Neural progenitor cell (in vitro differentiated cells): ENCODE measurements at regions not wholly inside any gene's neighbourhood (a gene's known extent, or its start where the extent isn't known, plus 50 kb on each side); places are given as distances from the start of the nearest gene placed in this dataset.
"Not testable (repeated sequence)": the region's sequence is repeated elsewhere in the genome, so short reads cannot be mapped to it uniquely, and the experiment has no call there.

ENCODE experiments used
- DNase-seq: peaks from one replicate; pipeline ENCODE4 v3.0.0-alpha.2; 2016; ENCODE audit warnings: low spot score
- H2AFZ ChIP-seq: fragments of 200-600 bp; sonication (generic); replicated peaks from 2 replicates; pipeline ENCODE4 v1.6.1; 2016; ENCODE audit warnings: antibody characterized with exemption
- H3F3A ChIP-seq: fragments of 200-600 bp; sonication (generic); 2 replicates; pipeline ENCODE4 v1.6.1; 2016; ENCODE audit warnings: antibody characterized with exemption, low read depth
- H3K27ac ChIP-seq: fragments of 200-600 bp; sonication (generic); 2 replicates; pipeline ENCODE4 v1.5.1; 2016; ENCODE audit warnings: mild to moderate bottlenecking
- H3K27me3 ChIP-seq: fragments of 200-600 bp; sonication (generic); 2 replicates; pipeline ENCODE4 v1.6.1; 2016; ENCODE audit warnings: mild to moderate bottlenecking, moderate library complexity
- H3K36me3 ChIP-seq: fragments of 200-600 bp; sonication (generic); 2 replicates; pipeline ENCODE4 v1.5.1; 2016
- H3K4me1 ChIP-seq: fragments of 200-600 bp; sonication (generic); 2 replicates; pipeline ENCODE4 v1.6.1; 2016; ENCODE audit warnings: mixed run types
- H3K4me2 ChIP-seq: fragments of 200-600 bp; sonication (generic); 2 replicates; pipeline ENCODE4 v1.6.1; 2016
- H3K4me3 ChIP-seq: fragments of 200-600 bp; sonication (generic); 2 replicates; pipeline ENCODE4 v1.5.1; 2016
- H3K79me2 ChIP-seq: fragments of 200-600 bp; sonication (generic); 2 replicates; pipeline ENCODE4 v1.6.1; 2016; ENCODE audit warnings: low read depth
- H3K9ac ChIP-seq: fragments of 200-600 bp; sonication (generic); 2 replicates; pipeline ENCODE4 v1.6.1; 2016
- H3K9me3 ChIP-seq: fragments of 200-600 bp; sonication (generic); 2 replicates; pipeline ENCODE4 v1.5.1; 2016; ENCODE audit warnings: low read depth
- H4K20me1 ChIP-seq: fragments of 200-600 bp; sonication (generic); 2 replicates; pipeline ENCODE4 v1.6.1; 2016; ENCODE audit warnings: low read depth
- H3K27ac Mint-ChIP-seq: 3 replicates; pipeline ENCODE4 v1.8.0; 2021; ENCODE audit warnings: mixed read lengths
- H3K27me3 Mint-ChIP-seq: 2 replicates; pipeline ENCODE4 v1.8.0; 2022; ENCODE audit warnings: low read depth, mild to moderate bottlenecking, inconsistent platforms, moderate library complexity, mixed read lengths; ENCODE audit not compliant: insufficient read depth
- H3K36me3 Mint-ChIP-seq: 3 replicates; pipeline ENCODE4 v1.8.0; 2021; ENCODE audit warnings: mixed read lengths
- H3K4me1 Mint-ChIP-seq: 3 replicates; pipeline ENCODE4 v1.8.0; 2021; ENCODE audit warnings: mixed read lengths
- H3K4me3 Mint-ChIP-seq: 3 replicates; pipeline ENCODE4 v1.8.0; 2021; ENCODE audit warnings: mild to moderate bottlenecking, moderate library complexity, mixed read lengths
- H3K9me3 Mint-ChIP-seq: 3 replicates; pipeline ENCODE4 v1.8.0; 2020; ENCODE audit warnings: mixed read lengths
- CTCF ChIP-seq: fragments of 200-600 bp; sonication (generic); IDR thresholded peaks from 2 replicates; pipeline ENCODE4 v1.5.1; 2017; ENCODE audit warnings: antibody characterized with exemption, mild to moderate bottlenecking
- EZH2 ChIP-seq: fragments of 200-600 bp; sonication (generic); IDR thresholded peaks from 2 replicates; pipeline ENCODE4 v1.6.1; 2017; ENCODE audit warnings: antibody characterized with exemption, mild to moderate bottlenecking, moderate library complexity
- EZH2phosphoT487 ChIP-seq: fragments of 200-600 bp; sonication (generic); IDR thresholded peaks from 2 replicates; pipeline ENCODE4 v1.6.1; 2017; ENCODE audit warnings: antibody characterized with exemption

GRCh38 chr6:92644104-92644791, 775.1 kb downstream of the EPHA7 start:
- not testable (repeated sequence) for H3K4me1 Mint-ChIP-seq, H3K9me3 ChIP-seq, H3F3A ChIP-seq, H3K27ac ChIP-seq, H3K4me3 Mint-ChIP-seq, H3K9me3 Mint-ChIP-seq, H3K27ac Mint-ChIP-seq, H3K27me3 ChIP-seq, H3K79me2 ChIP-seq, H3K4me2 ChIP-seq, H3K4me3 ChIP-seq, H3K27me3 Mint-ChIP-seq, H3K4me1 ChIP-seq, H3K36me3 ChIP-seq, H3K9ac ChIP-seq, H4K20me1 ChIP-seq, H3K36me3 Mint-ChIP-seq
- H2AFZ ChIP-seq, result peak overlapping the region; percentile 76
- peak; percentile 72 for DNase-seq
- peak; percentile 66 for TF ChIP-seq CTCF

- Histone ChIP-seq H3K27me3 (no peaks in the 10 kb centered on the region), H3F3A (no peaks in the 10 kb centered on the region), H3K4me3 (no peak overlapping the region), H3K79me2 (no peaks in the 10 kb centered on the region), H3K9me3 (no peaks in the 10 kb centered on the region), H3K4me2 (no peak overlapping the region), H4K20me1 (no peaks in the 10 kb centered on the region), H3K9ac (no peak overlapping the region), H3K27ac (no peak overlapping the region), H3K4me1 (no peaks in the 10 kb centered on the region), H3K36me3 (no peaks in the 10 kb centered on the region), H2AFZ (no peak overlapping the region)
- DNase-seq, result no peak
- no peaks in the 10 kb centered on the region for H3K27me3 Mint-ChIP-seq
- H3K4me1 Mint-ChIP-seq, result no peaks in the 10 kb centered on the region
- H3K9me3 Mint-ChIP-seq, result no peaks in the 10 kb centered on the region
- no peak overlapping the region for H3K4me3 Mint-ChIP-seq
- H3K27ac Mint-ChIP-seq, result no peak overlapping the region
- no peak for TF ChIP-seq EZH2phosphoT487
- H3K36me3 Mint-ChIP-seq, result no peaks in the 10 kb centered on the region
These were observed 783.7 kb downstream of the EPHA7 start for GRCh38 chr6:92635553-92636153.

GRCh38 chr6:92634561-92634960, 784.8 kb downstream of the EPHA7 start:
- Histone ChIP-seq H4K20me1 (no peaks in the 10 kb centered on the region), H3K9ac (no peak overlapping the region), H3F3A (no peaks in the 10 kb centered on the region), H3K27me3 (no peaks in the 10 kb centered on the region), H3K4me2 (no peak overlapping the region), H3K36me3 (no peaks in the 10 kb centered on the region), H3K27ac (no peak overlapping the region), H3K79me2 (no peaks in the 10 kb centered on the region), H2AFZ (no peak overlapping the region), H3K4me3 (no peak overlapping the region), H3K4me1 (no peaks in the 10 kb centered on the region), H3K9me3 (no peaks in the 10 kb centered on the region)
- Mint-ChIP-seq H3K27me3 (no peaks in the 10 kb centered on the region), H3K9me3 (no peaks in the 10 kb centered on the region), H3K27ac (no peak overlapping the region), H3K36me3 (no peaks in the 10 kb centered on the region), H3K4me1 (no peaks in the 10 kb centered on the region), H3K4me3 (no peak overlapping the region)
- DNase-seq, result no peak
- no peak for TF ChIP-seq CTCF
- TF ChIP-seq EZH2, result no peak
- TF ChIP-seq EZH2phosphoT487, result no peak

- Histone ChIP-seq H4K20me1 (no peaks in the 10 kb centered on the region), H3K9ac (no peak overlapping the region), H3K79me2 (no peaks in the 10 kb centered on the region), H3K4me1 (no peaks in the 10 kb centered on the region), H3K4me2 (no peak overlapping the region), H3K27ac (no peak overlapping the region), H2AFZ (no peak overlapping the region), H3K27me3 (no peaks in the 10 kb centered on the region), H3K4me3 (no peak overlapping the region), H3F3A (no peaks in the 10 kb centered on the region), H3K36me3 (no peaks in the 10 kb centered on the region), H3K9me3 (no peaks in the 10 kb centered on the region)
- Mint-ChIP-seq H3K4me3 (no peak overlapping the region), H3K27me3 (peaks cover 3% of the 10 kb centered on the region), H3K36me3 (peaks cover 2% of the 10 kb centered on the region), H3K4me1 (no peaks in the 10 kb centered on the region), H3K9me3 (peaks cover 12% of the 10 kb centered on the region), H3K27ac (no peak overlapping the region)
- no peak for DNase-seq
- no peak for TF ChIP-seq EZH2phosphoT487
- no peak for TF ChIP-seq CTCF
- no peak for TF ChIP-seq EZH2
These were observed 795.9 kb downstream of the EPHA7 start for GRCh38 chr6:92623431-92623830.
